HG03442 (cell line): ENCODE measurements at regions not wholly inside any gene's neighbourhood (a gene's known extent, or its start where the extent isn't known, plus 50 kb on each side); places are given as distances from the start of the nearest gene placed in this dataset.

ENCODE experiments used
- ATAC-seq: cut with Tn5 transposase; IDR thresholded peaks from one replicate; pipeline ENCODE4 v1.9.1; 2021; ENCODE audit warnings: mild to moderate bottlenecking, moderate library complexity; ENCODE audit not compliant: unreplicated experiment

- ATAC-seq = no peak
Measured at GRCh38 chr16:85383836-85384832, 229.0 kb upstream of the GSE1 start.

- ATAC-seq = no peak
Measured at GRCh38 chr16:85384833-85385462, 228.2 kb upstream of the GSE1 start.

- ATAC-seq = no peak
Measured at GRCh38 chr16:85385463-85386331, 227.4 kb upstream of the GSE1 start.

GRCh38 chr16:85386467-85387170, 226.5 kb upstream of the GSE1 start:
- no peak for ATAC-seq

GRCh38 chr16:85387171-85387507, 226.0 kb upstream of the GSE1 start:
- ATAC-seq = no peak

GRCh38 chr16:85387731-85388295, 225.3 kb upstream of the GSE1 start:
- ATAC-seq = no peak

- no peak for ATAC-seq
Measured at GRCh38 chr16:85389679-85390470, 223.2 kb upstream of the GSE1 start.

- no peak for ATAC-seq
Measured at GRCh38 chr16:85390511-85391174, 222.5 kb upstream of the GSE1 start.

- ATAC-seq = no peak
Measured at GRCh38 chr16:85391175-85391707, 221.9 kb upstream of the GSE1 start.

- no peak for ATAC-seq
Measured at GRCh38 chr16:85391769-85392583, 221.1 kb upstream of the GSE1 start.

- ATAC-seq = no peak
Measured at GRCh38 chr16:85392756-85393673, 220.1 kb upstream of the GSE1 start.

- no peak for ATAC-seq
Measured at GRCh38 chr16:85393674-85394451, 219.3 kb upstream of the GSE1 start.

GRCh38 chr16:85394456-85395206, 218.5 kb upstream of the GSE1 start:
- no peak for ATAC-seq

- ATAC-seq = peak; percentile 49
Measured at GRCh38 chr16:85395207-85395912, 217.8 kb upstream of the GSE1 start.
